Immature natural killer cell (primary cell): ENCODE measurements at regions not wholly inside any gene's neighbourhood (a gene's known extent, or its start where the extent isn't known, plus 50 kb on each side); places are given as distances from the start of the nearest gene placed in this dataset.

ENCODE experiments used
- DNase-seq, 3 donors: peaks; one replicate each; pipeline ENCODE4 v3.0.0; 2022; ENCODE audit warnings: mixed read lengths in 1 of 3
- H3K27ac Mint-ChIP-seq, 6 donors: one replicate each; pipeline ENCODE4 v1.8.0; 2020; ENCODE audit warnings: mixed read lengths in 6 of 6, mild to moderate bottlenecking in 5 of 6, inconsistent platforms in 4 of 6, moderate library complexity in 3 of 6
- H3K27me3 Mint-ChIP-seq, 3 donors: one replicate each; pipeline ENCODE4 v1.8.0; 2020 to 2021; ENCODE audit warnings: low read depth in 3 of 3, mild to moderate bottlenecking in 3 of 3, mixed read lengths in 3 of 3, moderate library complexity in 3 of 3, inconsistent platforms in 1 of 3
- H3K36me3 Mint-ChIP-seq, 3 donors: one replicate each; pipeline ENCODE4 v1.8.0; 2020; ENCODE audit warnings: mixed read lengths in 3 of 3, inconsistent platforms in 2 of 3, mild to moderate bottlenecking in 2 of 3
- H3K4me1 Mint-ChIP-seq, 2 donors: one replicate each; pipeline ENCODE4 v1.8.0; 2020; ENCODE audit warnings: inconsistent platforms in 2 of 2, mild to moderate bottlenecking in 2 of 2, mixed read lengths in 2 of 2, moderate library complexity in 1 of 2
- H3K4me3 Mint-ChIP-seq, 5 donors: one replicate each; pipeline ENCODE4 v1.8.0; 2020; ENCODE audit warnings: mild to moderate bottlenecking in 5 of 5, mixed read lengths in 5 of 5, inconsistent platforms in 3 of 5, moderate library complexity in 3 of 5
- H3K9me3 Mint-ChIP-seq, 6 donors: one replicate each; pipeline ENCODE4 v1.8.0; 2020; ENCODE audit warnings: mild to moderate bottlenecking in 6 of 6, mixed read lengths in 6 of 6, inconsistent platforms in 4 of 6, moderate library complexity in 3 of 6

GRCh38 chr9:88672874-88673689, 138.1 kb downstream of the NXNL2 start:
- H3K9me3 Mint-ChIP-seq, result peaks cover 0 to 4% (median 0%) of the 10 kb centered on the region in 6 donors
- H3K36me3 Mint-ChIP-seq, result no peaks in the 10 kb centered on the region
- H3K27ac Mint-ChIP-seq, result no peak overlapping the region
- H3K27me3 Mint-ChIP-seq, result peaks cover 0 to 1% (median 0%) of the 10 kb centered on the region in 3 donors
- H3K4me3 Mint-ChIP-seq, result no peak overlapping the region
- no peak for DNase-seq
- H3K4me1 Mint-ChIP-seq, result no peaks in the 10 kb centered on the region

GRCh38 chr9:88673886-88674285, 138.9 kb downstream of the NXNL2 start:
- DNase-seq, result no peak
- Mint-ChIP-seq H3K36me3 (no peaks in the 10 kb centered on the region), H3K27me3 (peaks cover 0 to 1% (median 0%) of the 10 kb centered on the region in 3 donors), H3K4me1 (no peaks in the 10 kb centered on the region), H3K4me3 (no peak overlapping the region), H3K27ac (no peak overlapping the region), H3K9me3 (peaks cover 0 to 4% (median 0%) of the 10 kb centered on the region in 6 donors)

- no peaks in the 10 kb centered on the region for H3K4me1 Mint-ChIP-seq
- H3K27me3 Mint-ChIP-seq, result peaks cover 0 to 3% (median 0%) of the 10 kb centered on the region in 3 donors
- H3K4me3 Mint-ChIP-seq, result no peak overlapping the region
- DNase-seq, result no peak
- H3K36me3 Mint-ChIP-seq, result no peaks in the 10 kb centered on the region
- no peaks in the 10 kb centered on the region for H3K9me3 Mint-ChIP-seq
- no peak overlapping the region for H3K27ac Mint-ChIP-seq
These were observed 141.7 kb downstream of the NXNL2 start for GRCh38 chr9:88676644-88677043.

- Mint-ChIP-seq H3K27ac (no peak overlapping the region), H3K9me3 (no peaks in the 10 kb centered on the region), H3K36me3 (no peaks in the 10 kb centered on the region), H3K27me3 (peaks cover 0 to 3% (median 0%) of the 10 kb centered on the region in 3 donors), H3K4me3 (no peak overlapping the region), H3K4me1 (no peaks in the 10 kb centered on the region)
- DNase-seq, result no peak
These were observed 143.0 kb downstream of the NXNL2 start for GRCh38 chr9:88678008-88678407.

GRCh38 chr9:88678431-88678830, 143.5 kb downstream of the NXNL2 start:
- no peak overlapping the region for H3K27ac Mint-ChIP-seq
- no peak overlapping the region for H3K4me3 Mint-ChIP-seq
- H3K27me3 Mint-ChIP-seq, result peaks cover 0 to 3% (median 0%) of the 10 kb centered on the region in 3 donors
- no peaks in the 10 kb centered on the region for H3K9me3 Mint-ChIP-seq
- no peaks in the 10 kb centered on the region for H3K36me3 Mint-ChIP-seq
- DNase-seq, result no peak
- no peaks in the 10 kb centered on the region for H3K4me1 Mint-ChIP-seq

GRCh38 chr9:88680041-88680440, 145.1 kb downstream of the NXNL2 start:
- no peak overlapping the region for H3K27ac Mint-ChIP-seq
- H3K4me3 Mint-ChIP-seq, result no peak overlapping the region
- H3K36me3 Mint-ChIP-seq, result no peaks in the 10 kb centered on the region
- H3K27me3 Mint-ChIP-seq, result peaks cover 0 to 3% (median 0%) of the 10 kb centered on the region in 3 donors
- no peaks in the 10 kb centered on the region for H3K9me3 Mint-ChIP-seq
- no peaks in the 10 kb centered on the region for H3K4me1 Mint-ChIP-seq
- DNase-seq, result no peak

GRCh38 chr9:88680505-88681160, 145.7 kb downstream of the NXNL2 start:
- Mint-ChIP-seq H3K36me3 (no peaks in the 10 kb centered on the region), H3K27ac (no peak overlapping the region), H3K4me3 (no peak overlapping the region), H3K27me3 (peaks cover 0 to 3% (median 0%) of the 10 kb centered on the region in 3 donors), H3K9me3 (no peaks in the 10 kb centered on the region), H3K4me1 (no peaks in the 10 kb centered on the region)
- no peak for DNase-seq

- H3K36me3 Mint-ChIP-seq, result no peaks in the 10 kb centered on the region
- peaks cover 0 to 3% (median 0%) of the 10 kb centered on the region in 3 donors for H3K27me3 Mint-ChIP-seq
- no peak for DNase-seq
- no peaks in the 10 kb centered on the region for H3K9me3 Mint-ChIP-seq
- H3K27ac Mint-ChIP-seq, result no peak overlapping the region
- no peaks in the 10 kb centered on the region for H3K4me1 Mint-ChIP-seq
- H3K4me3 Mint-ChIP-seq, result no peak overlapping the region
These were observed 146.5 kb downstream of the NXNL2 start for GRCh38 chr9:88681434-88681833.

GRCh38 chr9:88682431-88682831, 147.5 kb downstream of the NXNL2 start:
- Mint-ChIP-seq H3K27me3 (peaks cover 0 to 2% (median 0%) of the 10 kb centered on the region in 3 donors), H3K4me3 (no peak overlapping the region), H3K9me3 (no peaks in the 10 kb centered on the region), H3K27ac (no peak overlapping the region), H3K36me3 (no peaks in the 10 kb centered on the region), H3K4me1 (no peaks in the 10 kb centered on the region)
- no peak for DNase-seq

- Mint-ChIP-seq H3K36me3 (no peaks in the 10 kb centered on the region), H3K27ac (no peak overlapping the region)
These were observed 149.1 kb downstream of the NXNL2 start for GRCh38 chr9:88684046-88684445.

GRCh38 chr9:88684845-88685244, 149.9 kb downstream of the NXNL2 start:
- no peak overlapping the region for H3K4me3 Mint-ChIP-seq
- no peaks in the 10 kb centered on the region for H3K36me3 Mint-ChIP-seq
- H3K27me3 Mint-ChIP-seq, result peaks cover 0 to 2% (median 2%) of the 10 kb centered on the region in 3 donors
- no peak overlapping the region for H3K27ac Mint-ChIP-seq
- H3K9me3 Mint-ChIP-seq, result no peaks in the 10 kb centered on the region
- no peak for DNase-seq
- no peaks in the 10 kb centered on the region for H3K4me1 Mint-ChIP-seq

More at GRCh38 chr9:88684046-88684445, 149.1 kb downstream of the NXNL2 start:
- DNase-seq, result no peak
- H3K9me3 Mint-ChIP-seq, result no peaks in the 10 kb centered on the region
- no peaks in the 10 kb centered on the region for H3K4me1 Mint-ChIP-seq
- H3K27me3 Mint-ChIP-seq, result peaks cover 0 to 2% (median 2%) of the 10 kb centered on the region in 3 donors
- H3K4me3 Mint-ChIP-seq, result no peak overlapping the region

GRCh38 chr9:88685966-88686365, 151.0 kb downstream of the NXNL2 start:
- Mint-ChIP-seq H3K9me3 (no peaks in the 10 kb centered on the region), H3K4me1 (no peaks in the 10 kb centered on the region), H3K36me3 (no peaks in the 10 kb centered on the region), H3K27me3 (peaks cover 0 to 2% (median 0%) of the 10 kb centered on the region in 3 donors), H3K27ac (no peak overlapping the region), H3K4me3 (no peak overlapping the region)
- DNase-seq, result no peak

- H3K9me3 Mint-ChIP-seq, result peaks cover 0 to 6% (median 0%) of the 10 kb centered on the region in 6 donors
- H3K27ac Mint-ChIP-seq, result no peak overlapping the region
- H3K4me3 Mint-ChIP-seq, result no peak overlapping the region
- H3K36me3 Mint-ChIP-seq, result no peaks in the 10 kb centered on the region
- no peaks in the 10 kb centered on the region for H3K4me1 Mint-ChIP-seq
- peaks cover 0 to 5% (median 4%) of the 10 kb centered on the region in 3 donors for H3K27me3 Mint-ChIP-seq
- no peak for DNase-seq
These were observed 154.7 kb downstream of the NXNL2 start for GRCh38 chr9:88689509-88690298.

- Mint-ChIP-seq H3K4me3 (no peak overlapping the region), H3K27me3 (peaks cover 0 to 10% (median 4%) of the 10 kb centered on the region in 3 donors)
These were observed 155.7 kb downstream of the NXNL2 start for GRCh38 chr9:88690628-88691027.

More at GRCh38 chr9:88690628-88691027, 155.7 kb downstream of the NXNL2 start:
- Mint-ChIP-seq H3K9me3 (peaks cover 0 to 6% (median 0%) of the 10 kb centered on the region in 6 donors), H3K36me3 (no peaks in the 10 kb centered on the region), H3K4me1 (no peaks in the 10 kb centered on the region), H3K27ac (no peak overlapping the region)
- no peak for DNase-seq
